GM23338 (cell line): ENCODE measurements at regions not wholly inside any gene's neighbourhood (a gene's known extent, or its start where the extent isn't known, plus 50 kb on each side); places are given as distances from the start of the nearest gene placed in this dataset.

Experiments
- ATAC-seq: fragments of 200-7000 bp; cut with Tn5 transposase; 3 replicates; pipeline ENCODE4 v1.9.1; 2020
- DNase-seq: peaks from one replicate; pipeline ENCODE4 v3.0.0-alpha.2; 2015; ENCODE audit warnings: low spot score
- H2AFZ ChIP-seq: fragments of 200-600 bp; sonication (generic); 2 replicates; pipeline ENCODE4 v1.8.0; 2016; ENCODE audit warnings: antibody characterized with exemption, mild to moderate bottlenecking, moderate library complexity
- H3F3A ChIP-seq: fragments of 200-600 bp; sonication (generic); replicated peaks from 2 replicates; pipeline ENCODE4 v1.8.0; 2017; ENCODE audit warnings: antibody characterized with exemption, mixed run types, low read depth
- H3K27ac ChIP-seq: fragments of 200-600 bp; sonication (generic); 2 replicates; pipeline ENCODE4 v1.6.1; 2016; ENCODE audit warnings: low read depth
- H3K27me3 ChIP-seq: fragments of 200-600 bp; sonication (generic); 2 replicates; pipeline ENCODE4 v1.8.0; 2016; ENCODE audit warnings: mild to moderate bottlenecking, mixed run types, moderate library complexity; ENCODE audit not compliant: insufficient read depth
- H3K36me3 ChIP-seq: fragments of 200-600 bp; sonication (generic); 2 replicates; pipeline ENCODE4 v1.8.0; 2016; ENCODE audit warnings: mild to moderate bottlenecking; ENCODE audit not compliant: insufficient read depth
- H3K4me1 ChIP-seq: fragments of 200-600 bp; sonication (generic); 2 replicates; pipeline ENCODE4 v1.8.0; 2016; ENCODE audit warnings: mild to moderate bottlenecking, moderate library complexity; ENCODE audit not compliant: insufficient read depth
- H3K4me2 ChIP-seq: fragments of 200-600 bp; sonication (generic); 2 replicates; pipeline ENCODE4 v1.7.1; 2017; ENCODE audit warnings: mixed run types
- H3K4me3 ChIP-seq: fragments of 200-600 bp; sonication (generic); 2 replicates; pipeline ENCODE4 v1.6.1; 2016; ENCODE audit warnings: mixed run types
- H3K79me2 ChIP-seq: fragments of 200-600 bp; sonication (generic); replicated peaks from 2 replicates; pipeline ENCODE4 v1.8.0; 2017; ENCODE audit warnings: mild to moderate bottlenecking; ENCODE audit not compliant: insufficient read depth
- H3K9me2 ChIP-seq: fragments of 200-600 bp; sonication (generic); 2 replicates; pipeline ENCODE4 v1.8.0; 2017; ENCODE audit not compliant: insufficient read depth
- H4K20me1 ChIP-seq: fragments of 200-600 bp; sonication (generic); replicated peaks from 2 replicates; pipeline ENCODE4 v1.8.0; 2017; ENCODE audit warnings: mild to moderate bottlenecking; ENCODE audit not compliant: insufficient read depth
- H3K27ac Mint-ChIP-seq: 2 replicates; pipeline ENCODE4 v1.8.0; 2020; ENCODE audit warnings: inconsistent platforms, mild to moderate bottlenecking, moderate library complexity, mixed read lengths
- H3K27me3 Mint-ChIP-seq: 3 replicates; pipeline ENCODE4 v1.8.0; 2022; ENCODE audit warnings: low read depth, mild to moderate bottlenecking, moderate library complexity, mixed read lengths, inconsistent platforms; ENCODE audit not compliant: insufficient read depth, poor library complexity
- H3K36me3 Mint-ChIP-seq: 3 replicates; pipeline ENCODE4 v1.8.0; 2021; ENCODE audit warnings: low read depth, mild to moderate bottlenecking, inconsistent platforms, moderate library complexity, mixed read lengths
- H3K4me1 Mint-ChIP-seq: 3 replicates; pipeline ENCODE4 v1.8.0; 2020; ENCODE audit warnings: mild to moderate bottlenecking, inconsistent platforms, mixed read lengths
- H3K4me3 Mint-ChIP-seq: 3 replicates; pipeline ENCODE4 v1.8.0; 2021; ENCODE audit warnings: moderate library complexity, mild to moderate bottlenecking, inconsistent platforms, mixed read lengths
- H3K9me3 Mint-ChIP-seq: 3 replicates; pipeline ENCODE4 v1.8.0; 2020; ENCODE audit warnings: moderate library complexity, mild to moderate bottlenecking, inconsistent platforms, mixed read lengths
- EZH2 ChIP-seq: fragments of 200-600 bp; sonication (generic); IDR thresholded peaks from one replicate; pipeline ENCODE4 v1.8.0; 2017; ENCODE audit warnings: antibody characterized with exemption, mild to moderate bottlenecking, low read depth; ENCODE audit not compliant: unreplicated experiment
- JUNB ChIP-seq: IDR thresholded peaks from one replicate; pipeline ENCODE4 v1.6.1; 2016; ENCODE audit warnings: antibody characterized with exemption; ENCODE audit not compliant: unreplicated experiment
- NANOG ChIP-seq: IDR thresholded peaks from 2 replicates; pipeline ENCODE4 v1.6.1; 2016; ENCODE audit warnings: antibody characterized with exemption, borderline replicate concordance
- REST ChIP-seq: IDR thresholded peaks from one replicate; pipeline ENCODE4 v1.6.1; 2018; ENCODE audit warnings: antibody characterized with exemption; ENCODE audit not compliant: unreplicated experiment
- ZNF331 ChIP-seq: fragments of 250-450 bp; sonication (Bioruptor Pico); IDR thresholded peaks from 2 replicates; pipeline ENCODE4 v1.5.0; 2020; ENCODE audit warnings: low read depth, mild to moderate bottlenecking, moderate library complexity
- ZNF462 ChIP-seq: fragments of 250-450 bp; sonication (Bioruptor Pico); IDR thresholded peaks from 2 replicates; pipeline ENCODE4 v1.5.0; 2020; ENCODE audit warnings: mild to moderate bottlenecking, moderate library complexity

GRCh38 chr3:79957066-79957465 is 189.3 kb upstream of the ROBO1 start:
- Histone ChIP-seq H3K27me3 (no peaks in the 10 kb centered on the region), H3K4me3 (no peak overlapping the region), H3K9me2 (no peaks in the 10 kb centered on the region; the same call in 1 of the 2 replicates), H3K27ac (no peak overlapping the region), H3K36me3 (no peaks in the 10 kb centered on the region), H3K4me2 (no peak overlapping the region), H3K4me1 (peaks cover 11% of the 10 kb centered on the region), H3F3A (no peaks in the 10 kb centered on the region), H3K79me2 (no peaks in the 10 kb centered on the region), H4K20me1 (no peaks in the 10 kb centered on the region), H2AFZ (no peak overlapping the region)
- Mint-ChIP-seq H3K4me3 (no peak overlapping the region), H3K36me3 (peaks cover 3% of the 10 kb centered on the region; the same call in 1 of the 3 replicates), H3K4me1 (peaks cover 14% of the 10 kb centered on the region), H3K27me3 (no peaks in the 10 kb centered on the region), H3K27ac (no peak overlapping the region), H3K9me3 (0 out of 3 replicates have a peak, but pooled peaks cover 2% of the 10 kb centered on the region)
- TF ChIP-seq JUNB (no peak), REST (no peak), ZNF462 (CRISPR knock-in tag) (no peak), EZH2 (no peak), ZNF331 (no peak), NANOG (no peak)
- DNase-seq (no peak), ATAC-seq (no peak)
